ENCODE measurements at regions not wholly inside any gene's neighbourhood (a gene's known extent, or its start where the extent isn't known, plus 50 kb on each side); places are given as distances from the start of the nearest gene placed in this dataset.

- DNase-seq (ENCODE audit: low read depth): peak; percentile 89
Observed at GRCh38 chr4:177573507-177573906, 131.3 kb upstream of the AGA start.

GRCh38 chr4:177574446-177574845 is 132.2 kb upstream of the AGA start:
- peak; percentile 62 for DNase-seq (ENCODE audit: low read depth)

- no peak for DNase-seq (ENCODE audit: low read depth)
Observed at GRCh38 chr4:177579649-177580048, 137.4 kb upstream of the AGA start.

- DNase-seq (ENCODE audit: low read depth): peak; percentile 25
Observed at GRCh38 chr4:177582992-177583391, 140.8 kb upstream of the AGA start.

- no peak for DNase-seq (ENCODE audit: low read depth)
Observed at GRCh38 chr4:177587989-177588388, 145.8 kb upstream of the AGA start.

- no peak for DNase-seq (ENCODE audit: low read depth)
Observed at GRCh38 chr4:177595386-177595785, 153.1 kb upstream of the AGA start.

- DNase-seq (ENCODE audit: low read depth): peak; percentile 90
Observed at GRCh38 chr4:177596035-177596434, 153.8 kb upstream of the AGA start.

GRCh38 chr4:177596991-177597390 is 154.8 kb upstream of the AGA start:
- no peak for DNase-seq (ENCODE audit: low read depth)

- DNase-seq (ENCODE audit: low read depth): no peak
Observed at GRCh38 chr4:177605252-177605651, 163.0 kb upstream of the AGA start.

- no peak for DNase-seq (ENCODE audit: low read depth)
Observed at GRCh38 chr4:177607111-177607573, 164.9 kb upstream of the AGA start.

- DNase-seq (ENCODE audit: low read depth): no peak
Observed at GRCh38 chr4:177611974-177612664, 169.9 kb upstream of the AGA start.

GRCh38 chr4:177612684-177613083 is 170.4 kb upstream of the AGA start:
- no peak for DNase-seq (ENCODE audit: low read depth)

- no peak for DNase-seq (ENCODE audit: low read depth)
Observed at GRCh38 chr4:177632481-177632880, 190.2 kb upstream of the AGA start.

- no peak for DNase-seq (ENCODE audit: low read depth)
Observed at GRCh38 chr4:177638871-177639270, 196.6 kb upstream of the AGA start.

GRCh38 chr4:177640864-177641263 is 198.6 kb upstream of the AGA start:
- DNase-seq (ENCODE audit: low read depth): no peak

GRCh38 chr4:177660223-177660622 is 218.0 kb upstream of the AGA start:
- no peak for DNase-seq (ENCODE audit: low read depth)

- DNase-seq (ENCODE audit: low read depth): peak; percentile 5
Observed at GRCh38 chr4:177667687-177668086, 225.4 kb upstream of the AGA start.

- no peak for DNase-seq (ENCODE audit: low read depth)
Observed at GRCh38 chr4:177671387-177671786, 229.2 kb upstream of the AGA start.

- no peak for DNase-seq (ENCODE audit: low read depth)
Observed at GRCh38 chr4:177671845-177672244, 229.6 kb upstream of the AGA start.

- DNase-seq (ENCODE audit: low read depth): no peak
Observed at GRCh38 chr4:177673985-177674489, 231.8 kb upstream of the AGA start.

- DNase-seq (ENCODE audit: low read depth): no peak
Observed at GRCh38 chr4:177680308-177680707, 238.1 kb upstream of the AGA start.

- DNase-seq (ENCODE audit: low read depth): no peak
Observed at GRCh38 chr4:177681902-177682301, 239.7 kb upstream of the AGA start.

- no peak for DNase-seq (ENCODE audit: low read depth)
Observed at GRCh38 chr4:177687117-177687516, 244.9 kb upstream of the AGA start.

- DNase-seq (ENCODE audit: low read depth): no peak
Observed at GRCh38 chr4:177692907-177693306, 250.7 kb upstream of the AGA start.

Measured in RPMI7951 (cell line).